ENCODE measurements at regions not wholly inside any gene's neighbourhood (a gene's known extent, or its start where the extent isn't known, plus 50 kb on each side); places are given as distances from the start of the nearest gene placed in this dataset.

GRCh38 chr11:70820311-70820710 lies 422.0 kb downstream of the CTTN start:
- no peak overlapping the region for H3K27ac ChIP-seq
- no peak for DNase-seq (ENCODE audit: low read depth, low spot score)

- DNase-seq (ENCODE audit: low read depth, low spot score) = no peak
- no peak overlapping the region for H3K27ac ChIP-seq
Observed at GRCh38 chr11:70820712-70821111, 422.4 kb downstream of the CTTN start.

DNA sequence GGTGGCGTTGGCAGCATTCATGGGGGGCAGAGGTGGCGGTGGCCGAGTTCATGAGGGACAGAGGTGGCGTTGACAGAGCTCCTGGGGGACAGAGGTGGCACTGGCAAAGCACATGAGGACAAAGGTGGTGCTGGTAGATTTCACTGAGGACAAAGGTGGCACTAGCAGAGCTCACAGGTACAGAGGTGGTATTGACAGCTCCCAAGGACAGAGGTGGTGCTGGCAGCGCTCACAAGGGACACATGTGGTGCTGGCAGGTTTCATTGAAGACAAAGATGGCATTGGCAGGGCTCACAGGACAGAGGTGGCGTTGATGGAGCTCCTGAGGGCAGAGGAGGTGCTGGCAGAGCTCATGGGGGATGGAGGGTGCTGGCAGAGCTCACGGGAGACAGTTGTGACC lies 425.4 kb downstream of the CTTN start:
- H3K27ac ChIP-seq = no peak overlapping the region
- no peak for DNase-seq (ENCODE audit: low read depth, low spot score)

DNA sequence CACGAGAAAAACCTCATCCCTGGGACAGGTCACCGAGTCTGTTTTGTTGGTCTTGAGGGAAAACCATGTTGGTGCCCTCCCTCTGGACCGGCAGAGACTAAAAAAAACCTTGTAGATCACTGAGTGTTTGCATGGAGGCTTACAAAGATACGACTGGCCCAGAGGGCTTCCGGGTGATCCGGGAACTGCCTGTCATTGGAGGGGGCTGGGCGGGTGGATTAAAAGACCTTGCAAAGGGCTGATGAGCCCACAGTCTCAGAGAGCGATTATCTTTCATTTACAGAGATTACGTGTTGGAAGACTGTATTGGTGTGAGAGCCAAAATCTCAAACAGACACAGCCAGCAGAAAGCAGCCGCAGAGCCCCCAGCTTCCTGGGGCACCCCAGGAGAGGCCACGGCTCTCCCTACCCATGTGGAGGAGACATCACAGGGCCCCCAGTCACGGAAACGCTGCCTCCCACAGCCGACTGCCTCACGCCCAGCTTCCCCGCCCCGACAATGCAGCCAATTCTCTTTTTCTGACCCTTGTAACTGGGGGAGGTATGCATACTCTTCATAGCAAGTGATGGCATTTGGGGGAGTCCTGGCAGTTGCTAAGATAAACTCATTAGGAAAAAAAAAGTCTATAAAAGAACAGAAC lies 426.4 kb downstream of the CTTN start:
- DNase-seq (ENCODE audit: low read depth, low spot score) = no peak
- H3K27ac ChIP-seq = no peak overlapping the region

- no peak overlapping the region for H3K27ac ChIP-seq
- DNase-seq (ENCODE audit: low read depth, low spot score) = no peak
Observed at GRCh38 chr11:70825893-70826540, 426.4 kb downstream of the SHANK2 start.

GRCh38 chr11:70826541-70827335 lies 425.6 kb downstream of the SHANK2 start:
- H3K27ac ChIP-seq = no peak overlapping the region
- DNase-seq (ENCODE audit: low read depth, low spot score) = no peak

GRCh38 chr11:70828593-70829082 lies 423.7 kb downstream of the SHANK2 start:
- DNase-seq (ENCODE audit: low read depth, low spot score) = no peak

GRCh38 chr11:70829134-70829885 lies 423.1 kb downstream of the SHANK2 start:
- DNase-seq (ENCODE audit: low read depth, low spot score) = no peak
- no peak overlapping the region for H3K27ac ChIP-seq

More at GRCh38 chr11:70828593-70829082, 423.7 kb downstream of the SHANK2 start:
- H3K27ac ChIP-seq = no peak overlapping the region

DNA sequence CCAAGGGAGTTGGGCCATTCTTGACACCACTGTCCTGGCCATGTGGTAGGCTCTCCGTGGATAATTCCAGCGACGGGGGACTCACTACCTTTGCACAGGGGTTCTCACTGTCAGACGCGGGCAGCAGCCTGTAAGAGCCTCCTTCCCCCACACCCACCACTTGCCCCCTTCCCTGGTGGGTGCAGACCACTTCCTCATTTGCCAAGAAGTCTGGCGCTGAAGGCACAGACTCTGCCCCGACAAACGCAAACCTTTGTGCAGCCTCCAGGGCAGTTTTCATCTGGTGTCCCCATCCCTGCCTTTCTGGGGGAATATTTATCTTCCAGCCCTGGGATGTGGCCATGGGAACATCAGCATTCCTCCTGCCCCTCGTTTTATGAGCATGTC lies 422.5 kb downstream of the SHANK2 start:
- no peak for DNase-seq (ENCODE audit: low read depth, low spot score)
- no peak overlapping the region for H3K27ac ChIP-seq

GRCh38 chr11:70833011-70833410 lies 419.4 kb downstream of the SHANK2 start:
- H3K27ac ChIP-seq = no peak overlapping the region

DNA sequence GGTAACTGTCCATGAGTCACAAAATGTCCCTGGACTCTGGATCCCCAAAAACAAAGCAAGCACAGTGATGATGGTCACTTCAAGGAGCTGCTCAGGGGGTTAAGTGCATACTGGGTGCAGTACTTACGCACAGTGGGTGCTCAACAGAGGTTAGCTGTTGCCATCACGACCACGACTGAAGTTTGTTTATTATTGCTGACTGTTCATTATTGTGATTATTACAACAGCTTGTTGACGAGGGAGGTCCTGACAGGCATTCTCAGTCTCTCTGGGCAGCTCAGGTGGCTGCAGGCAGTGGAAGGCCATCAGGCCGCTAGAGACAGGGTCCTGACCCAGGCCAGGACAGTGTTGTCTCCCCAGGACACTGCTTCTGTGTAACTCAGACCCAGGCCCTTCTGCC lies 418.8 kb downstream of the SHANK2 start:
- no peak overlapping the region for H3K27ac ChIP-seq
- no peak for DNase-seq (ENCODE audit: low read depth, low spot score)

More at GRCh38 chr11:70833011-70833410, 419.4 kb downstream of the SHANK2 start:
- DNase-seq (ENCODE audit: low read depth, low spot score) = no peak

- DNase-seq (ENCODE audit: low read depth, low spot score) = no peak
- H3K27ac ChIP-seq = no peak overlapping the region
Observed at GRCh38 chr11:70834277-70834940, 418.0 kb downstream of the SHANK2 start.

DNA sequence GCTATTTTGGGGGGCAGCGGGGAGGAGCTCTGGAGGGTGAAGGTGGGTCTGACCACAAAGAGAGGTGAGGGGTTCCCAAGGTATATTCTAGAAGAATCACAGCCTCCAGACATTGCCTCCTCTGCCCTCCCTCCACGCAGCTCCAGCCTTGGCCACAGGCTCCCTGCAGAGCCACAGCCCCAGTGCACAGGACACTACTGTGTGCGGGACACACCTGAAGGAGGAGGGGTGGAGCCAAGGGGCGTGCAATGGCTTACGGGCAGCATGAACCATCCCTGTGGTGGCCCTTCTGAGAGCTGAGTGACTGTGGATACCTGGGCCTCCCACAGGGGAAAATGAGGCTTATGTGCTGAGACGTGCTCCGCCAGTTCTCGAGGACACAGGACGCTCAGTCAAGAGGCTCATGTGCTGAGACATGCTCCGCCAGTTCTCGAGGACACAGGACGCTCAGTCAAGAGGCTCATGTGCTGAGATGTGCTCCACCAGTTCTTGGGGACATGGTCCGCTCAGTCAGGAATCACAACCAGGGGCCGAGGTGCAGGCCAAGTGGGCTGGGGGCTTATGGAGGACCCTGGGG lies 417.3 kb downstream of the SHANK2 start:
- DNase-seq (ENCODE audit: low read depth, low spot score) = no peak
- H3K27ac ChIP-seq = no peak overlapping the region

GRCh38 chr11:70836071-70836470 lies 416.3 kb downstream of the SHANK2 start:
- no peak overlapping the region for H3K27ac ChIP-seq
- DNase-seq (ENCODE audit: low read depth, low spot score) = no peak

GRCh38 chr11:70838198-70838597 lies 414.2 kb downstream of the SHANK2 start:
- no peak for DNase-seq (ENCODE audit: low read depth, low spot score)
- no peak overlapping the region for H3K27ac ChIP-seq

DNA sequence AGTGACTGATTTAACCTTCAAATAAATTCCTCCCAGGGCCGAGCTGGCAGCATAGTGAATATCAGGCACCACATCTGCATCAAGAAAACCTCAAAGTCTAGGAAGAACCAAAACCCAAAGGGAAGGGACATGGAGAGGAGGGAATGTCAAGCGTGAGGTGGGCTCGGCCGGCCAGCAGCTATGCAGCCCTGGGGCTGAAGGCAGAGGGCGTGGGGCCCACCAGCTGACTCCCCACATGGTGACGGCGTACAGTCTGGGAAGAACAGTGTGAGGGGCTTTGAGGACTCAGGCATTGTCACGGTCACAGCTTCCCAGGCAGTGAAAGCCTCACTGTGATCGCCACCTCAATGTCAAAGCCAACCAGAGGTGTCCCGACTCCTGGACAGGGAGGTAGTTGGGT lies 412.5 kb downstream of the SHANK2 start:
- DNase-seq (ENCODE audit: low read depth, low spot score) = no peak
- no peak overlapping the region for H3K27ac ChIP-seq

DNA sequence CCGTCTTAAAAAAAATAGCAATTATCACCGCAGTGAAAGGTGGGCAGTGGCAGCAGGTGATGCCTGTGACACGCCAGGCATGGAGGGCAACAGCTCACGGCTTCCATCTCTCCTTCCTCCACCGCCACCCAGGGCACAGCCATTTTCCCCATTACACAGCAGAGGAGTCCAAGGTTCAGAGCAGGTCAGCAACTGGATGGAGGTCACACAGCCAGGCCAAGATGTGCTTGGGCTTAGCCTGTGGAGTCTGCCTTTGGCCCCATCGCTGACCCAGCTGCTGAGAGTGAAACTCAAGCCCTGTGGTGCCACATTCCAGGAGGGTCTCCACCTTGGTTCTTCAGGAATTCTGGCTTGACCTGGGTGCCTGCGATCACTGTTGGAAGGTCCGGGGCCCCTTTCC lies 411.1 kb downstream of the SHANK2 start:
- H3K27ac ChIP-seq = no peak overlapping the region
- DNase-seq (ENCODE audit: low read depth, low spot score) = no peak

DNA sequence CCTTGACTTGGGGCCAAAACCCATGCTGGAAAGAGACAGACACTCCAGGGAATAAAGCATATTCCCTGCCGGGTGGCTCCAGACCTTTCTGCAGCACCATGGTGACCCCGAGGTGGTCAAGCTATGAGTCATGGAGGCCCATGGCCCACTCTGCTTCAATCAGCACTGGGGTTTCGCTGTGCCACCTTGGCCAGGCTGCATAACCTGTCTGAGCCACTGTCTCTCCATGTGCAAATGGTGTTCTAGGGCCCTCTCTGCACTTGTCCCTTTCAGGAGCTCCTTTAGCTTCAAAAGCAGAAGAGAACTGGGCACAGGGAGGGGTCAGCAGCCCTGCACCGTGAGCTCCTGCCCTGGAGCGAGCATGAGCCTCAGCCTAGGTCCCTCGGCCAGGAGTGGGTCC lies 410.1 kb downstream of the SHANK2 start:
- H3K27ac ChIP-seq = no peak overlapping the region
- DNase-seq (ENCODE audit: low read depth, low spot score) = no peak

- no peak overlapping the region for H3K27ac ChIP-seq
- no peak for DNase-seq (ENCODE audit: low read depth, low spot score)
Observed at GRCh38 chr11:70842701-70843100, 409.7 kb downstream of the SHANK2 start.

- no peak for DNase-seq (ENCODE audit: low read depth, low spot score)
- H3K27ac ChIP-seq = no peak overlapping the region
Observed at GRCh38 chr11:70843906-70844305, 408.5 kb downstream of the SHANK2 start.

Measured in epithelial cell of prostate (primary cell).